ENCODE measurements at regions not wholly inside any gene's neighbourhood (a gene's known extent, or its start where the extent isn't known, plus 50 kb on each side); places are given as distances from the start of the nearest gene placed in this dataset.
"Not testable (repeated sequence)": the region's sequence is repeated elsewhere in the genome, so short reads cannot be mapped to it uniquely, and the experiment has no call there.

DNA sequence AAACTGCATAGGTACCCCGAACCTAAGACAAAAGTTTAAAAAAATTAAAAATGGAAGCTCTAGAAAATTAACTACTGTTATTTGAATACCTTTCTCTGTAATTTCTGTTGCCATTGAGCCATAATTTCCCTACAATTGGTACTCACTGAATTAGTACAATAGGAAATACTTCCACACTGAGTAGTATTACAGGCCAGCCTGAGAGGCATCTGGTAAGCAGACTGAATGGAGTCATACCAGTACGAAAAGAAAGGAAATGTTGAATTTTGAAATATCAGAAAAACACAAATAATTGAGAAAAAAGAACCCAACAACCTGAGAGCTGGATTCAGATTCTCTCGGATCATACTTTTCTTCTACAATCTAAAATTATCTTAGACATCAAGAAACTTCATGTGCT lies 791.3 kb downstream of the TENT5A start:
- H3K27me3 ChIP-seq, result no peaks in the 10 kb centered on the region
- TF ChIP-seq POLR2AphosphoS5 (IDR thresholded peaks at IDR 0.05) (no peak), POLR2A (IDR thresholded peaks at IDR 0.05) (no peak), EP300 (IDR thresholded peaks at IDR 0.05) (no peak)
- TF ChIP-seq, protein P1, sequence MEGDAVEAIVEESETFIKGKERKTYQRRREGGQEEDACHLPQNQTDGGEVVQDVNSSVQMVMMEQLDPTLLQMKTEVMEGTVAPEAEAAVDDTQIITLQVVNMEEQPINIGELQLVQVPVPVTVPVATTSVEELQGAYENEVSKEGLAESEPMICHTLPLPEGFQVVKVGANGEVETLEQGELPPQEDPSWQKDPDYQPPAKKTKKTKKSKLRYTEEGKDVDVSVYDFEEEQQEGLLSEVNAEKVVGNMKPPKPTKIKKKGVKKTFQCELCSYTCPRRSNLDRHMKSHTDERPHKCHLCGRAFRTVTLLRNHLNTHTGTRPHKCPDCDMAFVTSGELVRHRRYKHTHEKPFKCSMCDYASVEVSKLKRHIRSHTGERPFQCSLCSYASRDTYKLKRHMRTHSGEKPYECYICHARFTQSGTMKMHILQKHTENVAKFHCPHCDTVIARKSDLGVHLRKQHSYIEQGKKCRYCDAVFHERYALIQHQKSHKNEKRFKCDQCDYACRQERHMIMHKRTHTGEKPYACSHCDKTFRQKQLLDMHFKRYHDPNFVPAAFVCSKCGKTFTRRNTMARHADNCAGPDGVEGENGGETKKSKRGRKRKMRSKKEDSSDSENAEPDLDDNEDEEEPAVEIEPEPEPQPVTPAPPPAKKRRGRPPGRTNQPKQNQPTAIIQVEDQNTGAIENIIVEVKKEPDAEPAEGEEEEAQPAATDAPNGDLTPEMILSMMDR (IDR thresholded peaks at IDR 0.05), result no peak
- no peak overlapping the region for H3K27ac ChIP-seq
- H3K36me3 ChIP-seq, result no peaks in the 10 kb centered on the region
- intact Hi-C loops (cut with DNase I; ENCODE audit: low total_unique reads), result no loop called here
- no peak overlapping the region for H3K4me3 ChIP-seq
- no peaks in the 10 kb centered on the region for H3K9me3 ChIP-seq
- H3K4me1 ChIP-seq, result peaks cover 0 to 16% (median 4%) of the 10 kb centered on the region in 4 donors
- DNase-seq, result no peak
- WGBS, 5 donors, result 87 to 94% (median 91%) methylated on average over 3 of the region's 3 CpGs

GRCh38 chr6:80959034-80959433 lies 793.4 kb downstream of the TENT5A start:
- Histone ChIP-seq H3K27me3 (no peaks in the 10 kb centered on the region), H3K4me1 (peaks cover 0 to 16% (median 4%) of the 10 kb centered on the region in 4 donors), H3K4me3 (no peak overlapping the region), H3K9me3 (no peaks in the 10 kb centered on the region), H3K27ac (no peak overlapping the region), H3K36me3 (no peaks in the 10 kb centered on the region)
- TF ChIP-seq EP300 (IDR thresholded peaks at IDR 0.05) (no peak), POLR2AphosphoS5 (IDR thresholded peaks at IDR 0.05) (no peak), POLR2A (IDR thresholded peaks at IDR 0.05) (no peak)
- TF ChIP-seq, protein P1 (IDR thresholded peaks at IDR 0.05), result no peak
- no peak for DNase-seq
- WGBS, 5 donors, result 9 to 32% (median 13%) methylated on average over 1 of the region's 1 CpG
- intact Hi-C loops (cut with DNase I; ENCODE audit: low total_unique reads), result no loop called here

DNA sequence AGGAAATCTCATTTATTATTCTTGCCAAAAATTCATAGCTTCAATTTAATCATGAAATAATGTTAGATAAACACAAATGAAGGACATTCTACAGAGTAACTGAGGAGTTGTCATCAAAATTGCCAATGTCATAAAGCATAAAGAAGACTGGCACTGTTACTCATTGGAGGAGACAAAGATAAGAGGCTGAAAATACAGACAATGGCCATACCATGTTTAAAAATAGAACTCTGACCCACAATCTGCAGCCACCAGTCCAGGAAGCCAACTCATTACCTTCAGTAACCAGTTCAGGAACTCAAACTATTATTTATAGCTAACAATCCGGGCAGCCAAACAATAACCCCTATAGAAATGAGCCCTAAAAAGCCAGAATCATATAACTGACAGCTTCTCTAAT lies 795.6 kb downstream of the TENT5A start:
- Histone ChIP-seq H3K27me3 (no peaks in the 10 kb centered on the region), H3K36me3 (no peaks in the 10 kb centered on the region), H3K4me3 (no peak overlapping the region), H3K27ac (no peak overlapping the region), H3K4me1 (peaks cover 0 to 16% (median 4%) of the 10 kb centered on the region in 4 donors), H3K9me3 (no peaks in the 10 kb centered on the region)
- no peak for DNase-seq
- WGBS, 5 donors, result 65 to 81% (median 74%) methylated on average over 1 of the region's 1 CpG
- intact Hi-C loops (cut with DNase I; ENCODE audit: low total_unique reads), result no loop called here
- TF ChIP-seq EP300 (IDR thresholded peaks at IDR 0.05) (no peak), POLR2A (IDR thresholded peaks at IDR 0.05) (no peak), POLR2AphosphoS5 (IDR thresholded peaks at IDR 0.05) (no peak)
- TF ChIP-seq, protein P1 (IDR thresholded peaks at IDR 0.05), result no peak

DNA sequence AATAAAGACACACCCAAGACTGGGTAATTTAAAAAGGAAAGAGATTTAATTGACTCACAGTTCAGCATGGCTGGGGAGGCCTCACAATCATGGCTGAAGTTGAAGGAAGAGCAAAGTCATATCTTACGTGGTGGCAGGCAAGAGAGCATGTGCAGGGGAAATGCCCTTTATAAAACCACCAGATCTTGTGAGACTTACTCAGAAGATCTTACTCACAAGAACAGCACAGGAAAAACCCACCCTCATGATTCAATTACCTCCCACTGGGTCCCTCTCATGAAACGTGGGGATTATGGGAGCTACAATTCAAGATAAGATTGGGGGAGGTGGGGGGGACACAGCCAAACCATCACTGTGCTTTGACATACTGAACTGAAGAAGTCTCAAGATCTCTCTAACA lies 800.0 kb downstream of the TENT5A start:
- WGBS, 5 donors, result 56 to 68% (median 65%) methylated on average over 2 of the region's 2 CpGs
- H3K27me3 ChIP-seq; H3K4me1 ChIP-seq; H3K4me3 ChIP-seq; DNase-seq; H3K36me3 ChIP-seq; H3K27ac ChIP-seq; intact Hi-C loops (cut with DNase I; ENCODE audit: low total_unique reads); H3K9me3 ChIP-seq: not testable (repeated sequence)

DNA sequence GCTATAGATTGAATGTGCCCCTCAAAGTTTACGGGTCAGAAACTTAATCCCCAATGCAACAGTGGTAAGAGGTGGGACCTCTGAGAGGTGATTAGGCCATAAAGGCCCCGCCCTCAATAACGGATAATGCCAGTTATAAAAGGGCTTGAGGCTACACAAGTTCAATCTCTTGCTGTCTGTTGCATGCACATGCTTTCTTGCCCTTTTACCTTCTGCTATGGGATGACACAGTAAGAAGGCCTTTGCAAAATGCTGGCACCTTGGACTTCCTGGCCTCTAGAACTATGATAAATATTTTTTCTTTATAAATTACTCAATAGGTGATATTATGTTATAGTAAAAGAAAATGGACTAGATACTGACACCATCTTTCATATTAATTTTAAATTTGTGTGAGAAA lies 806.1 kb downstream of the TENT5A start:
- no peaks in the 10 kb centered on the region for H3K9me3 ChIP-seq
- 54 to 87% (median 83%) methylated on average over 3 of the region's 3 CpGs for WGBS, 5 donors
- DNase-seq, result no peak
- TF ChIP-seq POLR2A (IDR thresholded peaks at IDR 0.05) (no peak), POLR2AphosphoS5 (IDR thresholded peaks at IDR 0.05) (no peak), EP300 (IDR thresholded peaks at IDR 0.05) (no peak)
- TF ChIP-seq, protein P1 (IDR thresholded peaks at IDR 0.05), result no peak
- H3K4me3 ChIP-seq, result no peak overlapping the region
- H3K36me3 ChIP-seq, result no peaks in the 10 kb centered on the region
- H3K27ac ChIP-seq, result no peak overlapping the region
- no peaks in the 10 kb centered on the region for H3K27me3 ChIP-seq
- intact Hi-C loops (cut with DNase I; ENCODE audit: low total_unique reads), result no loop called here
- no peaks in the 10 kb centered on the region for H3K4me1 ChIP-seq

All from stomach (tissue), 8 donors.